ENCODE measurements at regions not wholly inside any gene's neighbourhood (a gene's known extent, or its start where the extent isn't known, plus 50 kb on each side); places are given as distances from the start of the nearest gene placed in this dataset.

GRCh38 chr4:18441203-18441590 is 419.6 kb upstream of the LCORL start:
- TF ChIP-seq POLR2AphosphoS5 (IDR thresholded peaks at IDR 0.05) (no peak), POLR2A (IDR thresholded peaks at IDR 0.05) (no peak), CTCF (IDR thresholded peaks at IDR 0.05 in 8 of 11, conservative IDR thresholded peaks at IDR 0.05 in 3 of 11) (no peak)
